ENCODE measurements at regions not wholly inside any gene's neighbourhood (a gene's known extent, or its start where the extent isn't known, plus 50 kb on each side); places are given as distances from the start of the nearest gene placed in this dataset.

DNA sequence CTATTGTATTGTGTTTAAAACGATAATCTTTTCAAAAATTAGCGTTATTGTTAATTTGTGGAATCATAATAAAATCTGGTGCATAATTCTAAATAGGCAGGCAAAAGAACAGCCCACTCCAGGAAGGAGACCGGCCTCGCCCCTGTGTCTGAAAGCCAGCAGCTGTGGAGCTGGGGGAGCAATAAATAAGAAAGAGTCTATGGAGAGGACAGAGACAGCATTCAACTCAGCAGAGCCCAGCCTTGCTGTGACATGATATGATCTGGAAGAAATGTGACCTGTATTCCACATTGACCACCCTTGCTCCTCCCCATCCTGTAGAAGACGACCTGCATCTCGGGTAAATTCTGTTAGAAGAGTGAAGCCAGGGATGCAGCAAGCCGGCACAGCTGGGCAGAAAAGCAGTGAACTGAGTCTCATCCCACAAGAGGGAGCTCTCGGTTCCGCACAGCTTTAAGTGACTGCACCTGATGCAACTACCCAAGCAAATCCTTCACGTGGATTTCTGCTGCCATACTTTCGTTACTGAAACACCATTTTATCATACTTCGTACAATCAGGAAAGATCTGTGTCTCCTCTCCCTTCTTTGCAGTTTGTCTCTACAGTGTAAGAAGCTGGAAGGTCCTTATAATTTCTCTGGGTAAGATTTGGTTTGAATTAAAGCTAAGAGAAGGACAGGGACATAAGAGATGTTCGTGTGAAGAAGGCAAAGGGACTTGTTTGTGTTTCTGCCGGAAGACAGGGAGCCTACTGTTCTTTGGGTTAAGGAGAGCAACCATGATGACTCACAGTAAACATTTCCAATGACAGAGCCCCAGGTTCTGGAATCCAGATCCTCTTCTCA lies 427.1 kb downstream of the GPAM start:
- DNase-seq = peak; percentile 21

DNA sequence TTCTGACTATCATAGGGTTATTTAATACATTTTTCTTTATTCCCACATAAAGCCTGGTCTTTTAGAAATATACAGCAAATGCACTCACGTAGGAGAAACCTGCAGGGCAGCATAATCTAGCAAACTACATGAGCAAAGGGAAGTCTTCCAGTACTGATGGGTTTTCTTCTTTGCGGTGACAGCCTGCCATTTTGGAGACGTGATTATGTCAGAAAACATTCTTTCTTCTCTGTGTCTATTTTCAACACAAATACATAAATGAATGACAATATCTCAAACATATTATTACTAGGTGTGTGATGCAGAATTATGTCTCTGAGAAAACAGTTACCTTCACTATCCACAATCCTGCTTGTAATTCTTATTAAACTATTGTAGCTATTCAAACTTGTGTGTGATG lies 425.0 kb downstream of the GPAM start:
- no peak for DNase-seq

DNA sequence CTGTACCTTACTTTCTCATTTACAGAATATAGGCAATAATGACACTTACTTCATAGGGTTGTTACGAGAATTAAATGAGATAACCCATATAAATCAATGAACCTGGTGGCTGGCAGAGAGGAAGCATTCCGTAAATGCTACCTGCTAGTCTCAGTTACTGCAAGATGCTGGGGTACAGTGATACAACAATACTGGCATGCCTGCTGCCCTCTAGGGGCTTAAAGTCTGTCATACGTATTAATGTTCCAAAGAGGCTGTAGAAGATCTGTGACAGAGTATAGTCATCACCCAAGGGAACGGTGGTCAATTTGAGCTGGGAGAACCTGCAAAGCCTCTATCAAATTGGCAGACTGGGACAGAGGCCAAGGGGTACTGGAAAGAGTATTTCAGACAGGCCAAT lies 421.5 kb downstream of the GPAM start:
- DNase-seq = no peak

DNA sequence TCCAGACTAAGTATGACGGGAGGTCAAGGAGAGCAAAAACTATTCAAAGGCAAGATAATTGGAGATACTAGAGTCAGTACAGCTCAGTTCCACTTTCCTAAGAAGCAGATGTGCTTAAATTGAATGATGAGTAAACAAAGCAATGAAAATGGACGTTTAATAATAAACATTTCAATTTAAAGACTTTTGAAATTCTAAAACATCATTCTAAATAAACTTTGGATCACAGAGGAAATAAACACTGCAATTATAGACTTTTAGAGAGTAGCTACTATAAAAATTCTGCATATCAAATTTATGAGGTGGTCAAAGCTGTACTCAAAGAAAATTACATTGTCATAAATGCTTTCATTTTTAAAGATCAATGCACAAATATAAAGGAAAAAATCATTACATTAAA lies 418.3 kb downstream of the GPAM start:
- no peak for DNase-seq

DNA sequence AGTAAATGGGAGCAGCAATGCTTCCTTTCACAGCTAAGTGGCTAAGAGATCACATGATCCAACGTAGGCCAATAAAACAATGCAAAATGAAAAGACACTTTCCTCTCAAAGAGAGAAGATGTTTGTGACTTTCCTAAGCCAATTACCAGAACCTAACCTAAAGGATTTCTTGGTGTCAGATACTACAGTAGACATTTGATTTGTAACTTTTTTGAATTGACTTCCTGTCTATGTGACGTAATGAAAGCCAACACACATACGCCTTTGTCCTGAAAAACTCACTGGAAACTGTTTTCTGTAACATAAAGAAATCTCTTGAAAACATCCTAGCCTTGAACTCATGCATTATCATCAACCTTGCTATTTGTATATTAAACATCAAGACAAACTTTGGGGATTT lies 417.1 kb downstream of the GPAM start:
- DNase-seq = no peak

DNA sequence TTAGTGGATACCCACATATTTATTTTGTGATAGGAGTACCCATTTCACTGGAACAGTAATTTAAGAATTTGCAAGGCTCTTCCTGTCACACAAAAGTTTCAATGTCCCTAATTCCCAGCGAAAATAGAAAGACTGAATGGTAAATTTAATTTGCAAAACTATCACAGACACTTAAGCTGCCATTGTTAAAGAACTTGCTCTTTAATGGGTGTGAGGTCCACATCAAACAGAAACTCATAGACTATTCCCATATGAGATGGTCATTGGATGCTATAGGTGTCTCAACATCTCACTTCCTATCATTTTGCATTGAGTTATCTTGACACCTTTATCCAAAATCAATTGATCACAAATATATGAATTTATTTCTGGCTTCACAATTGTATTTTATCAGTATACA lies 415.9 kb downstream of the GPAM start:
- no peak for DNase-seq

DNA sequence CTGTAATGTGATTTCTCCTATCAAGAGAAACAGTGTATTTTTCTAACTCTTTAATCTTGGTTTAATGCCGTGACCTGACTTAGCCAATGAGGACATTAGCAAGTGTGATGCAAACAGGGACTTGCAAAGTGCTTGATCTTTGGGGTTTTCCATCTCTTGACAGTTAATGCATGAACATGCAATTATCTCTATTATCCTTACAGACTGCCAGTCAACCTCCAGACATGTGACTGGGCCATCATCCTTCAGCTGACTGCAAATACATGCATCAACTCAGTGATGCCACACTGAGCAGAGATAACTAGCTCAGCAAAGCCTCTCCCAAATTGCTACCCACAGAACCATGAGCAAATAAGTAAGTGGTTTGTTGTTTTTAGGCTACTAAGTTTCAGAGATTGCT lies 409.6 kb downstream of the GPAM start:
- no peak for DNase-seq

DNA sequence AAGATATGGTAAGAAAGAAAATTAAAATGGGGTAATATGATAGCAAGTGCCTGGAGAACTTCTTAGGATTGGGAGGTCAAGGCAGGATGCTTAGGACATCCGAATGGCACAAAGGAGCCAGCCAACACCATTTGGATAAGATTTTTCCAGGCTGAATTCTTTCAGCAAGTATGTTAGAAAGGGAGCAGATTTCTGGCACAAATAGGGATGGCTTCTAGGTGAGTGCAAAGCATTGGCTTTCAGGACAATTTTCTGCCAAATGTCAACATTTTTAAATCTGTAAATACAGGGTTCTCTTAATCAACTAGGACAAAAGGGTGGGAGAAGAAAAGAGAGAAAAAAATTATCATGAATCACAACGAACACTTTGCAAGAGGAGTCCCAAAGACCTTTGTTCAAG lies 409.1 kb downstream of the GPAM start:
- no peak for DNase-seq

DNA sequence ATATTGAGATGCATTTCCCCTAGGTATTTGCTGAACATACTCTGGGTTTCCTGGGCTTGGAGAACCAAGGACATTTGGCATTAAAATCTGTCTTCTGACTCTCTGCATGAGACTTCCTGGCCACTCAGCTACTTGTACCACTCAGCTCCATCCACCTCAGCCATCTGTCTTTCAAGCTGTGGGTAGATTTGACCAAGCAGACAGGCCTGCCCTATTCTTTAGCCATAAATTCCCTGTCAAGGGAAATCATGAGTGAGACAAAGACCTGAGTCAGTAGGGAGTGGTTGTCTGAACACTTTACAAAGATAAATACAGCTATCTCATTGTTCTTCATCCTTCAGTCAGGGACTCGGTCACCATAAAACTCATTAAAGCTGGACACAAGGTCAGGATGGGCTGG lies 399.1 kb downstream of the GPAM start:
- no peak for DNase-seq

DNA sequence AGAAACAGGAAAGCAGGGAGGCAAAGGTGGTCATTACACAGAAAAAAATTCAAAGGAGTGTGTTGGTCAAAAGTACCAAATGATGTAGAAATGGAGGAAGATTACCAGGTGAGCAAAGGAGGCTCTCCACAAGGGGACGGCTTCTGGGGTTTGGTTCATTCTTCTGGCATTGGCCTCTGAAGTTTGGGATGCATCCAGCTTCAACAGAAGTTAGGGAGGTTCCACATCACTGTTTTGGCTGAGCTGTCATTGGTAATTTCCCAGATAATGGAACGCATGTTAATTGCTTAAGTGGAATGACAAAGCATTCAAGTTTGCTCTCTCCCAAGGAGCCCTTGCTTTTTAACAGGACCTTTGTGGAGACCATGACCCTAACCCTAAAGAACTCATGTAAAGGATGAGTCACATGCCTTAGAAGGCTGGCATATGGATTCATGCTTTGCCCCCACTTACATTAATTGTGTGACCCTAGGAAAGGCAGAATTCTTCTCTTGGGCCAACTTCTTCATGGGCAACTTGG lies 398.6 kb downstream of the GPAM start:
- DNase-seq = no peak

DNA sequence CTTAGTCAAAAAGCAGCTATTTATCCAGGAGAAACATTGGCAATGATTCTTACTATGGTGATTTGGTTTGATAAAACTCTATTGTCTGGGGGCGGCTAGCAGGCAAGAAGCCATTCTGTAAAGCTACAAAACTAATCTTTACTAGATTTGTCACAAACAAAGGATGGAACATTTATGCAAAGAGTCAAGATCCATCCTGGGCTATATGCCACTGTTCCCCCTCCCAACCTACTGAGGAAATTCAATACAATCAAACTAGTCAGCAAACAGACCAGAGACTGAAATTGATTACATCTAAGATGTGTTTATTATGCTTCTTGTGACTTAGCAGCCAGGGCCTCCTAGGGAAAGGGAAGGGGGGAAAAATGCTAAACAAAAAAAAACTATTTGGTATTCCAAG lies 397.6 kb downstream of the GPAM start:
- no peak for DNase-seq

DNA sequence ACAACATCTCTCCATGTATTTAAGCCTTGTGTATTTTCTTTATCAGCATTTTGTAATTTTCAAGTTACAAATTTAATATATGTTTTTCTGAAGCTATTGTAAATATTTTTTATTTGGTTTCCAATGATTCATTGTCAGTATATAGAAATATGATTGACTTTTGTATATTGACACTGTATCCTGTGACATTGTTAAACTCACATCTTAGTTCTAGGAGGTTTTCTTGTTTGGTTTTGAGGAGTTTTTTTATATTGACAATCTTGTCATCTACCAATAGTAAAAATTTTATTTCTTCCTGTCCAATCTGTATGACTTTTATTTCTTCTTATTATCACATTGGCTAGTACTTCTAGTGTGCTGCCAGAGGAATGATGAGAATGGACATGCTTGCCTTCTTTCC lies 393.7 kb downstream of the GPAM start:
- no peak for DNase-seq

DNA sequence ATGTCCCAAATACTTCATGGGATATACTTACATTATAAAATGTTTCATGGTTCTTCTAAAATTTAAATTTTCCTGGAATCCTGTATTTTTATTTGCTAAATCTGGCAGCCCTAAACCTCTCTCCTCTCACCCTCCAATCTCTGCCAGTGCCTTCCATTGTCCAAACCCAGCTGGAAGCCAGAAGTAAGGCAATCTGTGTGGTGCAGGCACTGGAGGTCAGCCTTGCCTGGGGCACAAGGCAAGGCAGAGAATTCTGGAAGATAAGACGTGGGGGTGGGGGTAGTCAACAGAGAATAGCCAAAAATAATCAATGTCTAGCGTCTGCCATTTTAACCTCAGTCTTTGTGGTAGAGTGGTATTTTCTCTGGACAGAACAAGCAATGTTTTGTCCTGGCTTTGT lies 381.7 kb downstream of the GPAM start:
- no peak for DNase-seq

DNA sequence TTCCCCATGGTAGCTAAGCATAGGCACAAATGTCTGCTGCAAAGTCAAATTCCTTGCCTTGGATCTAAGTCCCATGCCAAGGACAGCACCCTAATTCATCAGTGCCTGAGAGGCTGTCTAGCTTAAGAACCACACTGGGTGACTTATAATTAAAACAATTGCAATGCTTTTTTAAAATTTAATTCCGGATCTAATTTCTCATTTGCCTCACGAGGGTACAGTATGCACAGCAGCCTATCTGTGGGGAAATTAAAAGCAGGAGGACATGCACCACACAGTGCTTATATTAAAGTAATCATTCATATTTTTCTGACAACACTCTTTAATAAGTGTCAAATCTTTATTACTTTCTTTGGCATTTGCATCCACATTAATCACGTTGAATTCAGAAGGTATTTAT lies 378.8 kb downstream of the GPAM start:
- DNase-seq = no peak

DNA sequence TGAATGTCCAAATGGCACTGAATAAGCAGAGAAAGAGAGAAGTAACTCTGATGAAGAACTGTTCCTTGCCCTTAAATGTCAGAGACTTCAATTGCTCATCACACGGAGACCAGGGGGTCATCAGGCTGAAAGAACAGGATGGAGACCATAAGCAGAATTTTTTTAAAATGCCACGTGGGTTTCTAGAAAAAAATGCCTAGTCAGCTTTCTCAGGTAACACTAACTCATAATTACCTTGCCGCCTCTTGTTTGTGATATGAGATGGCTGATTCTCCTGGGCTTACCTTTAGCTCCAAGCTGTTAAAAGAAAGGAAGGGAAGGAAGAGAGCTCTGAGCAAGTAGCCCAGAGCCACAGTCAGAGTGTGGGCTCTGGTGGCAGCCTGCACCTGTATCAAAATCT lies 372.0 kb downstream of the GPAM start:
- no peak for DNase-seq

DNA sequence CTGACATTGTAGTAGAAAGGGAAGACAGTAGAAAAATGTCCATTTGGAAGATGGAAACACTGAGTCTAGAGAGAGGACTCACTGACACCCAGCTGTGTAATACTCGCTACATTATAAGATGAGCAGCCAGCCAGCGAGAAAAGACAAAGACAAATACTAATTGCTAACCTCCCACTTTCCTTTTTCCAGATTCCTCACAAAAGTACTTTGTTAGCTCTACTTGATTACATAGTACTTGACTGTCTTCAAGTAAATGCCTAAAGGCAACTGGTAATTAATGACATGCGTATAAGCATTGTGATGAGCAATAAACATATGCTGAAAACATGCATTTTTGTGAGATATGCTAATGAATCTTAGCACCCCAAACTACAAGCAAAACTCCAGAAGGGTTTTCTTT lies 363.1 kb downstream of the GPAM start:
- no peak for DNase-seq

DNA sequence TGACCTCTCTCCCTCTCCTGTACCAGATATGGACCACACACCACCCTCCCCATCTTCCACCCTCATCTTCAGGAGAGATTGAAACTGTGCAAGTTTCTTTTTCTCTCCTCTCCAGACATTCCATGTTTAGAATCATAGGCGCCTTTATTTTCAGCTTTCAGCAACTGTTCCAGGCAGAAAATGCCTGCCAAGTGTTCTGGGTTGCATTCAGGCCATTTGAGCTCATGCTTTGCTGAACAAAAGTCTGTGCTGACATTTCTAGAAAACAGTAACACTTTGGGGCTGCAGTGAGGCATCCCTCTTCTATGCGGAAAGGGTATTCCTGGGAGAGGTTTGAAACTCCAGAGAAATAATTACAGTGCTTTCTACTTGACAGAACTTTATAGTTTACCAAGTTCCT lies 361.7 kb downstream of the GPAM start:
- no peak for DNase-seq

DNA sequence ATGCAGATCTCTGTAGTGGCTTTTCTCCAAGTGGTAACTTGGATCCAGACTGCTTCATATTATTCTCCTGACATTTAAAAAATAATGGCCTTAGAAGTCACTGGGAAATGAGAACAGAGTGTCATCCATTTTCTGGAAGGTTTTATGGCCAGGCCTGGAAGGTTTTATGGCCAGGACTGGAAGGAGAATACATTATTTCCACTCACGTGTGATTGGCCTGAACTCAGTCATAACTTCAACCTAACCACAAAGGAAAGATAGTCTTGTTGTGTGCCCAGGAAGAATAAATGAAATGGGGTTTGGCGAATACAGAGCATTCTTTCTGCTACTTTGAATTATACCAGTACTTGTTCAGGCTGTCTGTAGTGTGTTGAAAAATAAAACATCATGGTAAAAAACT lies 360.9 kb downstream of the GPAM start:
- DNase-seq = no peak

DNA sequence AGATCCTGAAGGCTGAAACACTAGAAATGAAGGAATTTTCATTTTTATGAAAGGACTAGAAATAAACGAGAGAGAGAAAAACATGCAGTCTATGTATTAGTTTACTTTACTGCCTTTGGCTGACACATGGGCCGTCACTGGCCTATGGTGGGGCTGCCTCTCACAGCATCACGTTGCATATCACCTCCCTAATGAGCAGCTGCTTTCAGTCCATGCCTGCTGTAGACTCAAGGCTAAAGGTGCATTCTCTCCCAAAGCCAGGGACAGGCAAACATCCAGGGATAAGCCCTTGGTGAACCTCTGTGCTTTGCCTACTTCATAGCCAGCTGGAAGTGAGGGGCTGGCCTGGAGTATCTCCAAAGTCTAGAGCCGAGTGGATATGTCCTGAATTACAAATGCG lies 359.4 kb downstream of the GPAM start:
- no peak for DNase-seq

DNA sequence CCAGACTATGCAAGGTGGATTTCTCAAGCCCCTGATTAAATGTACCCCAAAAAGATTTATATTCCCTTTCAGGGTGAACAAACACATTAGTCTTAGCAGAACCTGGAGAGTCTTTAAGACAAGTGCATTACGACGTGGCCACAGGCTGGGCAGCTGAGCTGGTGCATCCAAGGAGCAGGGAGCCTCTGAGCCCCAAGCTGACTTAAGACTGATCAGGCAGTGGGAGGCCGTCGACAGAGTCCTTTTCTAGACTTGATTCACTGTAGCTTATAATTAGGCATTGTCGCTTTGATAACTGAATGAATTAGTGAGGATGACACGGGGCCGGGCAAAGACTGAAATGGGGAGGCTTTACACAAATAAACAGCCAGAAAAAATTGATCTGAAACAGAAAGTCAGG lies 353.2 kb downstream of the GPAM start:
- no peak for DNase-seq

DNA sequence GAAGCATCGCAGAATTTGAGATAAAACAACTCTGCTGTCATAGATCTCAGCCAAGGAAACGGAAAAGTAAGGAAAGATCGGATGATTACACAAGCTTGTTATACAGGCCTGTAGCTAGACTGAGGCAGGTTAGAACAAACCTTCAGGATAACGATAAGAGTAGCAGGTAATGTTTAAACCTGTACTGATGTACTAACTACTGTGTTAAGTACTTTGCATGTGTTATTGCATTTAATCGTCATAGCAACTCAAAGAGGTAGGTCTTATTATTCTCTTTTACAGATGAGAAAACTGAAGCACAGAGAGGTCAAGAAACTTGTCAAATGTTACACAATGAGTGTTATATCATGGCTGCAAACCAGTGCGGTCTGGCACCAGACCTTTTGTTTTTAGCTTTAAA lies 352.5 kb downstream of the GPAM start:
- no peak for DNase-seq

DNA sequence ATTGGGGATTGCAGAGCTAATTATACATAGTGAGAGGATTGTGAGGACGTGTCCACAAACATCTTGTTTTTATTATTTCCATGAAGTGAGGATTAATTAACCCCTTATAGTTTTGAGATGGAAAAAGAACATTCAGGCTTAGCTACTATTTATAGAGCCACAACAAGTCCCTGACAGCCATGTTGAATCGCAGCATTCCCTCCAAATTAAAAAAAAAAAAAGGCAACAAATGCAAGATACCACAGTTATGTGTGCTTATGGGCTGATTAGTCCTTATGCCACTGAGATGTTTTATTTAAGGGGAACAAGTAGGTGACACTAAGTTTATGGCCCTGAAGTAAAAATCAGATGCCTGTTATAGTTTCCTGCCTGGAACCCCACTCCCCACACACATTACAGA lies 350.3 kb downstream of the GPAM start:
- no peak for DNase-seq

DNA sequence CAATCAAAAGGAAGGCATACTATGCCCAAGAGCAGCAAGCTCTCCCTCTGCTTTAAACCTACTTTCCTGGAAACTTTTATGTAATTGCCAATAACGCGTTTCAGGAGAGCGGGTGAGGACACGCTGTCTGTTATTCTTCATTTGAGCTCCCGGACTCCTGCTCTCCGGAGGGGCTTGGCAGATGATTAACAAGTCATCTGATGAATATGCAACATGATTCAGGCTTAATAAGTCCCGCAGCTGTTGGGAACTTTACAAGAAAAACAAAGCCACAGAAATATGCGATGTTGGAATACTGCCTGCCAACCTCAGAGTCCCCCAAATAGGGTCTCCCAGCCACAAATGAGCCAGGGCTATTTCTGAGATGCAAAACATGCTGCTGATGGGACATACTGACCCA lies 348.0 kb downstream of the GPAM start:
- DNase-seq = no peak

DNA sequence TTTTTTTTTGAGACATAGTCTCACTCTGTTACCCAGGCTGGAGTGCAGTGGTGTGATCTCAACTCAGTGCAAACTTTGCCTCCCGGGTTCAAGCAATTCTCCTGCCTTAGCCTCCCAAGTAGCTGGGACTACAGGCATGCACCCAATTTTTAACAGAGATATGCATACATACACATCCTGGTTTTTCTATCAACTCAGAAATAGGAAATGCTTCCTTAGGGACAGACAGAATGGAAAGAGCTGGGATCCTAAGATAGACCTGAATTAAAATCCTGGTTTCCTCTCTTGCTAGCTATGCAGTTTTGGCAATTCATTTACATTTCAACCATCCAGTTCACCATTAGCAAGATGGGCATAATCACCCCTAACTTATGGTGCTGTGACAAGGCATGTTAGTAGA lies 347.5 kb downstream of the GPAM start:
- DNase-seq = no peak

DNA sequence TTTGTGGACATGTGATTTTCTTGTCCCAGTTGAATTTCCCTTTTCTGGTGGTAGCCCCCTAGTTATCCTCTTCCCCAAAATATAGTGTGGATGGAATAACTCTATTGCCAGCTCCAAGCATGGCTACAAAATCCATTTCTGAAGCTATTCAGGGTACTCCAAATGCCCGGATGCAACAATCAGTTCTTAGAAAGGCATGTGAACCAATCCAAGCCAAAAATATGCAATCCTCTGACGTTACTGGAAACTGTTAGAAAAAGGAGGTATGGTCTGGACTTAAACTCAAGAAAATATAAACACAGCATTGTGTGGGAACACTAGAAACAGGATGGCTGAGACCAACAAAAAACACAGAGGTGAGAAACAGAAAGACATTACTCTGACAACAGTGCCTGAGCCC lies 347.0 kb downstream of the GPAM start:
- no peak for DNase-seq

Data from NCI-H69 (cell line).